ENCODE measurements at regions not wholly inside any gene's neighbourhood (a gene's known extent, or its start where the extent isn't known, plus 50 kb on each side); places are given as distances from the start of the nearest gene placed in this dataset.
A peak's percentile ranks its signal among the peaks of the same experiment; 100 is the strongest.

DNA sequence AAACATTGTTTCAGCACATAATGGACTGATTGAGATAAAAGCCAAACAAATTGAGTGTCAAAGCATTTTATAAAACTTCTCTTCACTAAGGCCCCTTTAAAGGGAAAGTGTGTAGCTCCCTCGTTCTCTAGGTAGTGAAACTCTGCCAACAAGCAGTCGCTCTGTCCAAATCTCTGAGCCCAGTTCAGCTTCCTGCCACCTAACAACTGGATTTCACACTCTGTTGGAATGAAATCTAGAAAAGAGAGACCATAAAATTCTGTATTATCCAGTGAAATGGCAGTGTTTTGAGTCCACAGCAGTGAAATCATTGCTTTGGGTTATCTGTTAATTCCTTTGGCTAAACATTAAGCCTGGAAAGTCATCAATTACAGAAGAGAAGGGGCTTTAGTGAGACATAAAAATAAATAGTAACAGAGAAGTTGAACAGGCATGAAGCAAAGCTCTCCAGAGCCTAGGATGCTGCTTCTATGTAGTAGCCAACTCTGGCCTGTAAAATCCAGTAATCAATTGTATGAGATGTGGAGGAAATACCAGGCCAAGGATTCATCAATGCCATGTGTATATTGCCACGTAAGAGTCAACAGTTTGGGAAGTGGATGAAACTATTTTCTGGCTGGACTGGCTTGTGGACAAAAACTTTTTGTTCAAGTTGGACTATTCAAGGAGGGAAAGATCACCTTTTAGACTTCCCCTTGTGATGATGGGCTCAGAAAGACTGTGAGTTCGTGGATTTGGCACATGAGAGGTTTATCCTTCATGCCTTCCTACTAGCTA is 122.5 kb downstream of the WIF1 start:
- no peaks in the 10 kb centered on the region for H3K27me3 ChIP-seq
- H3K27ac ChIP-seq = peak overlapping the region; percentile 3
- no peak for DNase-seq (ENCODE audit: low spot score in 2 of 2)
- 39% methylated on average over 4 of the region's 4 CpGs for WGBS
- H3K36me3 ChIP-seq = no peaks in the 10 kb centered on the region
- no peak overlapping the region for H3K4me3 ChIP-seq
- no peak for TF ChIP-seq POLR2A (IDR thresholded peaks at IDR 0.05)
- TF ChIP-seq EP300 (IDR thresholded peaks at IDR 0.05) = no peak
- TF ChIP-seq, protein P1, sequence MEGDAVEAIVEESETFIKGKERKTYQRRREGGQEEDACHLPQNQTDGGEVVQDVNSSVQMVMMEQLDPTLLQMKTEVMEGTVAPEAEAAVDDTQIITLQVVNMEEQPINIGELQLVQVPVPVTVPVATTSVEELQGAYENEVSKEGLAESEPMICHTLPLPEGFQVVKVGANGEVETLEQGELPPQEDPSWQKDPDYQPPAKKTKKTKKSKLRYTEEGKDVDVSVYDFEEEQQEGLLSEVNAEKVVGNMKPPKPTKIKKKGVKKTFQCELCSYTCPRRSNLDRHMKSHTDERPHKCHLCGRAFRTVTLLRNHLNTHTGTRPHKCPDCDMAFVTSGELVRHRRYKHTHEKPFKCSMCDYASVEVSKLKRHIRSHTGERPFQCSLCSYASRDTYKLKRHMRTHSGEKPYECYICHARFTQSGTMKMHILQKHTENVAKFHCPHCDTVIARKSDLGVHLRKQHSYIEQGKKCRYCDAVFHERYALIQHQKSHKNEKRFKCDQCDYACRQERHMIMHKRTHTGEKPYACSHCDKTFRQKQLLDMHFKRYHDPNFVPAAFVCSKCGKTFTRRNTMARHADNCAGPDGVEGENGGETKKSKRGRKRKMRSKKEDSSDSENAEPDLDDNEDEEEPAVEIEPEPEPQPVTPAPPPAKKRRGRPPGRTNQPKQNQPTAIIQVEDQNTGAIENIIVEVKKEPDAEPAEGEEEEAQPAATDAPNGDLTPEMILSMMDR (IDR thresholded peaks at IDR 0.05) = no peak
- no peak for TF ChIP-seq POLR2AphosphoS5 (IDR thresholded peaks at IDR 0.05)
- H3K9me3 ChIP-seq = no peaks in the 10 kb centered on the region
- peaks cover 7% of the 10 kb centered on the region for H3K4me1 ChIP-seq

DNA sequence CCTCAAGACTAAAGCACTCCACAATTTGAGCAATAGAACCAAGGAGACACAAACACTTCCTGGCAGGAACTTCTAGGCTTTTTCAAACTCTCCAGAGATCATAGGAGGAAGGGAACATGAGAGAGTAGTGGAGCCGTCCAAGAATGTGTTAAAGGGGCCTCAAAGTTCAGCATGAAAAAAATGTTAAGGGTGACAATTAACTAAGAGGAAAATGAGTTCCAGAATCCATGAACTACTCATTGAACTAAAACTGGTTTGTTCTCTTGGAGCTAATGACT is 122.0 kb downstream of the WIF1 start:
- 47% methylated on average over 1 of the region's 1 CpG for WGBS
- H3K27ac ChIP-seq = no peak overlapping the region

More for the DNA sequence above, 122.0 kb downstream of the WIF1 start:
- Histone ChIP-seq H3K9me3 (no peaks in the 10 kb centered on the region), H3K27me3 (no peaks in the 10 kb centered on the region), H3K4me1 (peaks cover 5% of the 10 kb centered on the region), H3K36me3 (no peaks in the 10 kb centered on the region), H3K4me3 (no peak overlapping the region)
- TF ChIP-seq POLR2AphosphoS5 (IDR thresholded peaks at IDR 0.05) (no peak), EP300 (IDR thresholded peaks at IDR 0.05) (no peak), POLR2A (IDR thresholded peaks at IDR 0.05) (no peak)
- TF ChIP-seq, protein P1 (IDR thresholded peaks at IDR 0.05) = no peak
- no peak for DNase-seq (ENCODE audit: low spot score in 2 of 2)
